A549 (cell line): ENCODE measurements at regions not wholly inside any gene's neighbourhood (a gene's known extent, or its start where the extent isn't known, plus 50 kb on each side); places are given as distances from the start of the nearest gene placed in this dataset.

Experiments used
- ATAC-seq, 2 experiments: fragments of 200-7000 bp in 1 of 2; fragments of >200 bp in 1 of 2; cut with Nextera tagmentation in 1 of 2; cut with Tn5 transposase in 1 of 2; 3 replicates each; pipeline versions ENCODE4 v1.8.0 to v1.9.1; 2018 to 2020; ENCODE audit warnings: mild to moderate bottlenecking in 1 of 2, moderate library complexity in 1 of 2
- CTCF ChIA-PET: fragments of 300-600 bp; sonication (Branson Sonifier 250); formaldehyde crosslinking; extraction: SDS; loops from one replicate; lab custom pipeline; 2021; ENCODE audit warnings: antibody characterized with exemption, inconsistent platforms; lab: Yijun Ruan, JAX
- POLR2A ChIA-PET: fragments of 350-600 bp; formaldehyde crosslinking; extraction: SDS; loops from one replicate; lab custom pipeline; 2021; ENCODE audit warnings: antibody characterized with exemption, inconsistent platforms; lab: Yijun Ruan, JAX
- DNase-seq, 2 experiments: peaks; one replicate each; pipeline versions ENCODE4 v3.0.0 to v3.0.0-alpha.2; 2011 to 2016; ENCODE audit warnings: low read depth in 1 of 2, low spot score in 1 of 2
- FAIRE-seq: peaks from 2 replicates; lab custom pipeline; 2011; peaks lifted over from hg19 to GRCh38; lab: Jason Lieb, UNC
- H3K27ac ChIP-seq, 2 experiments: fragments of >200 bp; sonication (Bioruptor Twin); formaldehyde crosslinking; 3 replicates each; pipeline ENCODE4 v1.5.1; 2016 to 2017
- H3K4me1 ChIP-seq: fragments of >200 bp; sonication (Bioruptor Twin); formaldehyde crosslinking; 3 replicates; pipeline ENCODE4 v1.6.1; 2016
- H3K4me2 ChIP-seq: fragments of >200 bp; sonication (Bioruptor Twin); formaldehyde crosslinking; 3 replicates; pipeline ENCODE4 v1.6.1; 2016
- H3K4me3 ChIP-seq: fragments of >200 bp; sonication (Bioruptor Twin); formaldehyde crosslinking; 3 replicates; pipeline ENCODE4 v1.5.1; 2016
- H3K9me3 ChIP-seq: fragments of >200 bp; sonication (Bioruptor Twin); formaldehyde crosslinking; 3 replicates; pipeline ENCODE4 v1.6.1; 2016
- BCL3 ChIP-seq: fragments of >200 bp; sonication (Bioruptor Twin); formaldehyde crosslinking; IDR thresholded peaks from 3 replicates; pipeline ENCODE4 v1.6.1; 2016
- CHD4 ChIP-seq: fragments of 200-600 bp; sonication (generic); IDR thresholded peaks from 2 replicates; pipeline ENCODE4 v1.6.1; 2016; ENCODE audit warnings: antibody characterized with exemption, mild to moderate bottlenecking, borderline replicate concordance
- EHMT2 ChIP-seq: fragments of 200-600 bp; sonication (generic); IDR thresholded peaks from 2 replicates; pipeline ENCODE4 v1.6.1; 2016; ENCODE audit warnings: antibody characterized with exemption, low read depth, mild to moderate bottlenecking, moderate library complexity
- HEYL ChIP-seq: fragments of 250-450 bp; sonication (Bioruptor Pico); IDR thresholded peaks from 2 replicates; pipeline ENCODE4 v1.8.0; 2021; ENCODE audit warnings: mild to moderate bottlenecking, moderate library complexity
- HMGXB4 ChIP-seq: fragments of 250-450 bp; sonication (Bioruptor Pico); IDR thresholded peaks from 2 replicates; pipeline ENCODE4 v1.5.0; 2021; ENCODE audit warnings: mild to moderate bottlenecking, moderate library complexity, borderline replicate concordance
- HOXB13 ChIP-seq: fragments of 250-450 bp; sonication (Bioruptor Pico); IDR thresholded peaks from 2 replicates; pipeline ENCODE4 v1.5.0; 2020; ENCODE audit warnings: low read depth, mild to moderate bottlenecking, moderate library complexity
- JUN ChIP-seq, 2 experiments: fragments of >200 bp; sonication (Bioruptor Twin); formaldehyde crosslinking; IDR thresholded peaks; 2 replicates in 1 of 2; 3 replicates in 1 of 2; pipeline ENCODE4 v1.6.1; 2016 to 2017
- KDM1A ChIP-seq: fragments of 200-600 bp; sonication (generic); IDR thresholded peaks from 2 replicates; pipeline ENCODE4 v1.6.1; 2016; ENCODE audit warnings: low read depth, mild to moderate bottlenecking
- MYC ChIP-seq: IDR thresholded peaks from 2 replicates; pipeline ENCODE4 v1.6.1; 2012; ENCODE audit warnings: mild to moderate bottlenecking, inconsistent platforms, low read length, improper control_type of control experiment, borderline replicate concordance
- NR3C1 ChIP-seq: fragments of >200 bp; sonication (Bioruptor Twin); formaldehyde crosslinking; IDR thresholded peaks from 3 replicates; pipeline ENCODE4 v1.6.1; 2017
- POLR2AphosphoS2 ChIP-seq: conservative IDR thresholded peaks from 2 replicates; pipeline ENCODE4 v1.6.1; 2012; ENCODE audit warnings: low read length, improper control_type of control experiment, inconsistent platforms
- RAD21 ChIP-seq, 2 experiments: fragments of >200 bp in 1 of 2; sonication (Bioruptor Twin) in 1 of 2; formaldehyde crosslinking in 1 of 2; IDR thresholded peaks in 1 of 2; conservative IDR thresholded peaks in 1 of 2; 2 replicates in 1 of 2; 3 replicates in 1 of 2; pipeline ENCODE4 v1.6.1; 2012 to 2018; ENCODE audit warnings: inconsistent platforms in 1 of 2
- RFX5 ChIP-seq: fragments of 450-650 bp; IDR thresholded peaks from 2 replicates; pipeline ENCODE4 v1.7.1; 2014; ENCODE audit warnings: antibody characterized with exemption, mild to moderate bottlenecking, moderate library complexity
- RNF2 ChIP-seq: fragments of 200-600 bp; sonication (generic); IDR thresholded peaks from 2 replicates; pipeline ENCODE4 v1.6.1; 2016; ENCODE audit warnings: low read depth, mild to moderate bottlenecking, antibody characterized with exemption, moderate library complexity, borderline replicate concordance
- SMC3 ChIP-seq: fragments of >200 bp; sonication (Bioruptor Twin); formaldehyde crosslinking; IDR thresholded peaks from 3 replicates; pipeline ENCODE4 v1.6.1; 2018; ENCODE audit warnings: inconsistent platforms
- TFCP2L1 ChIP-seq: fragments of 250-450 bp; sonication (Bioruptor Pico); IDR thresholded peaks from 2 replicates; pipeline ENCODE4 v1.5.0; 2021; ENCODE audit warnings: mild to moderate bottlenecking
- ZSCAN20 ChIP-seq: fragments of 250-450 bp; sonication (Bioruptor Pico); IDR thresholded peaks from 2 replicates; pipeline ENCODE4 v1.8.0; 2022; ENCODE audit warnings: mild to moderate bottlenecking, moderate library complexity
- WGBS: methylation state at CpG from one replicate; pipeline ENCODE4 v1.1.6; 2017; ENCODE audit errors: missing lambda C conversion rate; 5-methylcytosine and 5-hydroxymethylcytosine counted together

- DNase-seq = no peak
- no peak for ATAC-seq
- 56% methylated on average over 1 of the region's 1 CpG for WGBS
- no peak overlapping the region for H3K4me3 ChIP-seq
- ChIA-PET POLR2A (no interaction called here), CTCF (interaction anchor here (0.7 kb wide), 1 partner anchor 332 kb away, joined by 3 read pairs; no protein-coding TSS in a partner anchor)
- no peak overlapping the region for H3K27ac ChIP-seq
- TF ChIP-seq POLR2AphosphoS2 = no peak
- no peak for TF ChIP-seq ZSCAN20
- no peak overlapping the region for H3K4me2 ChIP-seq
- FAIRE-seq = no peak
- peaks cover 6% of the 10 kb centered on the region; the same call in 1 of the 3 replicates for H3K9me3 ChIP-seq
- peaks cover 12% of the 10 kb centered on the region for H3K4me1 ChIP-seq
Measured at GRCh38 chr3:146305808-146306423, 55.0 kb upstream of the PLSCR4 start.

- FAIRE-seq (no peak), DNase-seq (no peak), ATAC-seq (no peak)
- CTCF ChIA-PET = interaction anchor here (1.0 to 1.1 kb wide), 2 partner anchors 8 to 23 kb away, joined by 3 to 5 read pairs; no protein-coding TSS in a partner anchor
- Histone ChIP-seq H3K4me2 (no peak overlapping the region), H3K27ac (no peak overlapping the region), H3K4me3 (no peak overlapping the region), H3K9me3 (no peaks in the 10 kb centered on the region), H3K4me1 (no peaks in the 10 kb centered on the region)
- POLR2A ChIA-PET = no interaction called here
- WGBS = 67% methylated on average over 1 of the region's 1 CpG
- TF ChIP-seq HOXB13 = no peak
- no peak for TF ChIP-seq JUN (IDR thresholded peaks at IDR 0.05)
- no peak for TF ChIP-seq NR3C1
- TF ChIP-seq RNF2 = no peak
- TF ChIP-seq SMC3 = no peak
- TF ChIP-seq CHD4 = no peak
- TF ChIP-seq HEYL = no peak
- no peak for TF ChIP-seq RFX5
- no peak for TF ChIP-seq BCL3
- TF ChIP-seq RAD21 (conservative IDR thresholded peaks at IDR 0.05 in 1 of 2, IDR thresholded peaks at IDR 0.05 in 1 of 2) = no peak
- no peak for TF ChIP-seq MYC
- no peak for TF ChIP-seq HMGXB4 (CRISPR knock-in tag)
- TF ChIP-seq EHMT2 = no peak
- no peak for TF ChIP-seq KDM1A
- no peak for TF ChIP-seq TFCP2L1 (CRISPR knock-in tag)
Measured at GRCh38 chr3:146300768-146301167, 49.9 kb upstream of the PLSCR4 start.
